HG03558 (cell line): ENCODE measurements at regions not wholly inside any gene's neighbourhood (a gene's known extent, or its start where the extent isn't known, plus 50 kb on each side); places are given as distances from the start of the nearest gene placed in this dataset.

Experiments
- ATAC-seq: cut with Tn5 transposase; IDR thresholded peaks from one replicate; pipeline ENCODE4 v1.9.1; 2021; ENCODE audit warnings: moderate number of reproducible peaks; ENCODE audit not compliant: unreplicated experiment; ENCODE audit errors: extremely low read depth

DNA sequence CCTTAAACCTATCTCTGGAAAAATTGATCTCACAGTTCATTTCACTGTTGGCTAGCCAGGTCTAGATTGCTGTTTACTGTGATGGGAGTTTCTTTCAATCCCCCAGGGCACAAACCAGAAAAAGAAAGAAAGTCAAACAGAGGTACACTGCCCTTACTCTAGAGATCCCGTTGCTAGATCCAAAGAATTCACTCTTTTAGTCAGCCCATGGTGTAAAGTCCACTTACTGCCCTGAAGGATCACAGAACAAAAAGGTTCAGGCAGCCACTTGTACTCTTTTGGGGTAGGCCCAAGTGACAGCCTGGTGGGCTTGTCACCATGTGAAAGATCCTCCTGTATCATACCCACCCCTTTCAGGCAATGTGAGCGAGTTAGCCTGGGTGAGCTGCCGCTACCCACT lies 162.6 kb upstream of the CCDC179 start:
- ATAC-seq: no peak

DNA sequence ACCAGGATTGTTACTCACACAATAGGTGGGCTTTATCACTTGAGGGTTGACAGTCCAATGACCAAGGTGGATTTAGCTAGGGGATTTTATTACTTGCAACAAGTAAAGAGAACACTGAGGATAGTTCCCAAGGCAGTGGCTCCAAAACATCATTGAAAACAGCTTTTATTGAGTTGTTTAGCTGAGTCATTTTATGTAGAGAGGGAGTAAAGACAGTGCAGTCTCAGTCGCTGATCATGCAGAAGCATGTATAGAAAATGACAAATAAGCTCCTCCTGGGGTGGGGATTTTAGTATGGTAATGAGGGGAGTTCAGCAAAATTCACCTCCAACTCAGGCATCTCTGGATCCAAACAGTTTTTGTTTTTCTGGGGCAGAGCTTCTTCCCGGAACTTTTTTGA lies 163.0 kb upstream of the CCDC179 start:
- no peak for ATAC-seq

DNA sequence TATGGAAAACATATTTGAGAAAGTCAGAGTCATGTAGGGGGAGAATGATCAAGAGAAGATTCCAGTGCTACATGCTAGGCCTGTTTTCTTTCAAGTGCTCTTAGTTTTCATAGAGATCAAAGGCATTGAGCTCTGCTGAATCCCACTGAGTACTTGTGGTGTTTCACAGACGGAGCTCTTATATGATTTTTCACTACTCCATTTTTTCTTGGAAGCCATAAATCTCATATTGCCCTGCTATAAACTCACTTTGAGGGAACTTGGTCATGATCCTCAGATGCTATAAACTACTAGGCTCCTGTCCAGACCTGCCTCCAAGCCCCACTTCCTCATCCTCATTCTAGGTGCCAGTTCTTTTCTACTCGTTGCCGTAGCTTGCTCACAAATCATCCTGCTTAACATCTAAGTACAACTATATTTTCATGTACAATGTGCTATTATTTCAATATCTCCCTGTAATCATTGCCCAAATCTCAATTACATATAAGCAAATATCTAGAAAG lies 180.8 kb upstream of the CCDC179 start:
- no peak for ATAC-seq

DNA sequence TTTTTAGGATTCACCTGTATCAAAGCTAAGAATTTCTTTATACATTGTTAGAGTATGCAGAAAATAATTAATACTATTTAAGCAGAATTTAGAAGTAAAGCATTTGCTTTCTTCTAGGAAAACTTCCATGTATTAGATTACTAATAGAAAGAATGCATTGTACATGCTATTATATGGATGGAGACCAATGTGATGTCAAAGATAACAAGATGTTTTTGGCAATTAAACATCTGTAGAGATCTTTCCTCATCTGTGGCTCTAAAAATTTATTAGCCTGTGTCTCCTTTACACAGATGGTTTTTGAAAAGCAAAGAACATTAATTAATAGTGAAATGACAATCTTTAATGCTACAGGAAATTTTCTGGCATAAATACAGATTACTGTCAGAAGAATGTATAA lies 198.4 kb upstream of the CCDC179 start:
- ATAC-seq: no peak

DNA sequence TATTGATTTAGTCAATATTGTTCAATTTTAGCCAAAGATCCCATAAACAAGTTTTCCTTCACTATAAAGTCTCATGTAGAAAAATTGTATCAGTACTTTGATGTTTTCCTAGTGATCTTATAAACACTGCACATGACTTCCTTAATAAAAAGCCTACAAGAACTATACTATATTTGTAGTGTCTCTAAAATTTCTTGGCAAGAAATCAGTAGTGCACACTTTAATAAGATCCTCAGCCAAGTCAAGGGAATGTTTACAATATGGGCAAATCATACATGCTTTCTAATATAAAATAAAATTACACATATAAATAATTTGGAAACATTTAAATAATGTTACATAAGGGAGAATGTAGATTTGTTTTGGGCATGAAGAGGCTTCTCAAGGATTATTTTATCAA lies 203.0 kb upstream of the CCDC179 start:
- no peak for ATAC-seq

DNA sequence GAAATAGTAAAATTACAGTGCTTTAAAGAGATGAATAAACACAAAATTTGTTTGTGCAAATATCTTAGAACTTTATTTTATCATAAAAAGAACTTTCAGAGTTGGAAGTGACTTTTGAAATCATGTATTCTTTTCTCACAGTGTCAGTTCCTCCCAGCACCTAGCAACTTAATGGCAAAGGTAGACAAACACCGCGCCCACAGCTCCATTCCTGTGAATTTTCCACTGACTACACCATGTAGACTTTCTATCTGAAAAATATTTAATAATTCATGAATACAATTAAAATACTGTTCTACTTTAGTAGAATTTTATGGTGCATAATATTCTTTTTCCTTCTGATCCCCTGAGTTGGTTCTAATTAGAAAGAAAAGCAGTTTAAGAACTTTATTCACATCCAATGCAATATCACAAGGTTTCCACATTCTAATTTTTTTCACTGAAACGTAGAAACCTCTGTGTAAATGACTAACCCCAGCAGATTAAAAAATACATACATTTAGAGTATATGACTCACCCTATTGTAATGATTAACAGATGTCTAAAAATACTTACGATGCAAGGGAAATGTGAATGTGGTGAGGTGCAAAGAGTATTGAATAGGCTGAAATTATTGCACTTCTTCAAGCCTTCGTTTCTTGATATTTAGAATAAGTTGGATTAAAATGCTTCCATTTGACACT lies 218.2 kb upstream of the CCDC179 start:
- ATAC-seq: peak; percentile 76

DNA sequence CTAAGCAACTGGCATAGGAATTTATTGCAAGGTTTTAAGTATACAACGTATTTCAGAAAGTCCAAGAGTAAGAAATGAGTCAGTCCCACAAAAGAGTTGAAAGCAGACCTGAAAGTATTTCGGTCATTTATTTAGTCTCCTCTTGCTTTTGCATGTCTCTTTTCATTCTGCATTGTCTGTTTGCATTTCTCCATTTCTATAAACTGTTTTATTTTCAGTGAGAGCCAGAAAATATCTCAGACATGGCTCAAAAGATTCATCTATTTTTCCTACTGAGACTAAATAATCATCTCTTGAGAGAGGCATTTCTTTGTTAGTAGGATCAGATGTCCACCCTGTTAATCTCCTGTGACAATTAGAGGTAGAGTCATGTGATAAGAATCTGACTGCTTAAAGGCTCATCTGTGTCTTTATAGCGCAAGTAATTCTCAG lies 219.1 kb upstream of the CCDC179 start:
- ATAC-seq: peak; percentile 75

DNA sequence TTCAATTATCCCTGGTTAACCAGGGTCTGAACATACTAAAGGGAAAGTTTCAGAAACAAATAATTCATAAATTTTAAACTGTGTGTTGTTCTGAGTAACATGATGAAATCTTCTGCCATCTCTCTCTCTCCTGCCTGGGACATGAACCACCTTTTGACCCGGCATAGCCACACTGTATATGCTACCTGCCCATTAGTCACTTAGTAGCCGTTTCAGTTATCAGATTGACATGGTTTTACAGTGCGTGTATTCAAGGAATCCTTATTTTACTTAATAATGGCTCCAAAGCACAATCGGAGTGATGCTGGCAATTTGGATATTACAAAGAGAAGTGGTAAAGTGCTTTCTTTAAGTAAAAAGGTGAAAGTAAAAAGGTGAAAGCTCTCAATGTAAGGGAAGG lies 227.1 kb upstream of the CCDC179 start:
- ATAC-seq: no peak

DNA sequence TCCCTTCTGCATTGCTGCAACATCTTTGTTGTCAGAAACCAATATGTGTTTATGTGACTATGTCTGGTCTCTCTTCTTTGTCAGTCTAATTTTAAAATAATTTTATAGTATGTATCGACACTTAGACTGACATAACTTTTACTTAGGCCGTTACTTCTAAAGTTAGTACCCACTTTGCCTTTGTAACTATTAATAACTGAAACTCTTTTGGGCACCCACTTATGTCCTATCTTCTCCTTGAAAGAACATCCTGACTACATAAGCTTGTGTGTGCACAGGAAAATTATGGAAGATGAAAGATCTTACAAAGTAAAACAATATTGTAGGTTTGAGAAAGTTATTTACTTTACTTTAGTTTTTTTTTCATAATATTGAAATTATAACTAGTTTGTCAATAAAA lies 230.4 kb upstream of the CCDC179 start:
- no peak for ATAC-seq

DNA sequence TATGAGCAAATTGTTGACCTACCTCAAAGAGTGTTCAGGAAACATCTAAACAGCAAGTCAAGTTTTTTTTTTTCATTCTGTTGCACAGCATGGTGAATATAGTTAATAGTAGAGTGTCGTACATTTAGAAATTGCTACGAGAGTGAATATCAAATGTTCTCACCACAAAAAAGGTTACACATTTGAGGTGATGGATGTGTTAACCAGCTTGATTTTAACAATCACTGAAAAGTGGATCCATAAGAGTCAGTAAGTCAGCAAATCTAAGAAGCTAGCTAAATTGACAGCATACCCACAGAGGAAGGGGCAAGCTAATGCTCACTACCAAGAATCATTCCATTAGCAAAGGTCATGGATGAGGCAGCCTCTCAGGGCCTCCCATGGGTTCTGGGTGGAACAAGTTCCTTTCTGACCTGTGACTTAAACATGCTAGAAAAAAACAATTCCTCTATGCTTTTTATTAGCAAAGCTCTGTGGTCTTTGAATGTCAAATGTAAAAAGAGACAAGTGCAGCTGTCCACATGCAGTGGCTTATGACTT lies 235.4 kb upstream of the CCDC179 start:
- no peak for ATAC-seq

DNA sequence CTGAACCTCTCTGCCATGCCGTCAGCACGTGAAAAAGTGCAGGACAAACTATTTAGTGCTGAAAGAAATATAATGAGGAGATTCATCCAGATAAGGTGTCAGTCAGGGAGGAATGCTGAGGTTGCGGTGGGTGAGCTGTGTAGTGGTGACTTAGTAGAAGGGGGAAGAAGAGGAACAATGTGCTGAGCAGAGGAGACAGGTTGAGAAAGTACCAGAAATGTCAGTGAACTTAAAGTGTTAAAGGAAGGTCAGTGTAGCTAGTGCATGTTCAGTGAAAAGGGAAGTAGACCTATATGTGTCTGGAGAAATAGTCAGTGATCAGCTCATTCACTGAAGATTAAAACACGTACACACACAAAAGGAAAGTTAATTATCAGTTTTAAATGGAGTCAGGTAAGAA lies 237.6 kb upstream of the CCDC179 start:
- ATAC-seq: no peak

DNA sequence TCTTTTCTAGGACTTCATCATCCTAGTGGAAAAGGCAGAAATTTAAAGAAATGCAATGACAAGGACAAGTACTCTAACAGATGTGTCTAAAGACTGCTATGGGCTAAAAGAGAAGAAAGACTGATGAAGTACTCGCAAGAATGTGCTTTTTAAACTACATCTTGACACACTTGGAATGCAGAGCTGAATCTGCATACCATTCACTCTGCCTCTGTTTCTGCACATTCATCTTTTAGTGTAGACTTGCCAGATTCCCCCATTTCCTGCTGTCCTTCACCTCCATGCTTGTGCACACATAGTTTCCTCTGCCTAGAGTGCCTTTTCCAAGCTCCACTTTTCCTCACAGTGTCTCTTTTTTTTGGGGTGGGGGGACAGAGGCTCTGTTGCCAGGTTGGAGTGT lies 239.0 kb upstream of the CCDC179 start:
- ATAC-seq: no peak

DNA sequence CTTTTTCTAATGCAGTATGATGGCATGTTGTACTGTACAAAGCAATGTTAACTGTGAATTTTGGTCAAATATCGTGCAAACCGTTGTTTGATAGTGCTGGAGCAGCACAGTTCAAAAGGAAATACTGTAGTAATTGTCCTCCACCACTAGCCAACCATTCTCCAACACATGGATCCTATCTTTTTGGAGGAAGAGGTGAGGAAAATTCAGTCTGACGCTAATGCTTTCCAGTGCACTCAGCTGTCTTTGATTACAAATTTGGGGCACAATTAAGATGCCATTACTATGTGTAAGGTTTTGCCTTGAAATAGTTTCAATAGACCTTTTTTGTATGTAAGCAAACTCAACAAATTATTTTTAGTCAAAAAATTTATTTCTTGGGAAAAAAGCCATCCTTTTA lies 240.5 kb upstream of the CCDC179 start:
- no peak for ATAC-seq

DNA sequence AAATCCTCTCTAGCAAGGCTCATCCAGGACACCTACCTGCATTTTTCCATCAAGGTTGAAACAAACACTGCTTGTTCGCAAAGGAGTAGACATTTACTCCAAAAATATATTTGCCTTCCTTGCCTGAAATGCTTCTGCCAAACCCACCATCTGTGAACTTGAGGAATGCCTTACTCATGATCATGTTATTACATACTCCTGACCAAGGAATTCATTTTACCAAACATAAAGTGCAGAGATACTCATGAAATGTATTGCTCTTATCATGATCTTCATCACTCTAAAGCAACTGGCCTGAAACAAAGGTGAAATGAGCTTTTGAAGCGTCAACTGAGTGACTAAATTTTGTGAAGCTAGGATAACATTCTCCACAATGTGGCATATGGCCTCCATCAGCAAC lies 243.1 kb upstream of the CCDC179 start:
- no peak for ATAC-seq

DNA sequence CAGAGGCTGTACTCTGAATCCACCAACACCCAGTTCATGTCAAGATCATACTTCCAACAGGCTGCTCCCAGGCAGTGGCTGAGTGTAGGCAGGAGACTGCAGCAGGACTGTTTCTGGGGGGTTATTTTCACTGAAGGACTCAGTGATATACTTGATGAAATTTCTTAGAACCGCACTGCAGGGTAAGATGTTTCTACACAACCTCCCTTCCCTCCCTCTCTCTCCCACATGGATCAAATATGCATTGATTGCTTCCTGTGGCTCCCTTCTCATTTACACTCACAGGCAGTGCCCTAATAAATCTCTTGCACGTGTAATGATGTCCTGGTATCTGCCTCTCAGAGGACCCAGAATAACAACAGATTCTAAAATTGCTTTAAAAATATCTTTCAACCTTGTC lies 251.3 kb upstream of the CCDC179 start:
- no peak for ATAC-seq

DNA sequence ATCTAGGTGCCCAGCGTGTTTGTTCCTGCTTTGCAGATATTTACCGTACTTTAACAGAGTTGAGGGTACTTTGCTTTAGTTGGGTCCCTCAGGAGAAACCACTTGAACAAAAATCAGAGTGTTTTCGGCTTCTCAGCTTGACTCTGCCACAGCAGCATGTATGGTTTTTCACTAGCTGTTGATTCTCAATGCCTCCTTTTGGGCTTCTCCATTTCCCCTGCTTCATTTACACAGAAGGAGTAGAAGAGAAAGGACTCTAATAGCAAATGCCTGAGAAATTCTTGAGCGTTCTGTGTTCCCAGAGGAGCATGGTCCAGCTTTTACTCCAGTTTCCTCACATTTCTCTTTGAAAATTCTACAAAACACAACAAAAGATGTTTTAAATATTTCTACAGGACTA lies 252.1 kb upstream of the CCDC179 start:
- no peak for ATAC-seq

DNA sequence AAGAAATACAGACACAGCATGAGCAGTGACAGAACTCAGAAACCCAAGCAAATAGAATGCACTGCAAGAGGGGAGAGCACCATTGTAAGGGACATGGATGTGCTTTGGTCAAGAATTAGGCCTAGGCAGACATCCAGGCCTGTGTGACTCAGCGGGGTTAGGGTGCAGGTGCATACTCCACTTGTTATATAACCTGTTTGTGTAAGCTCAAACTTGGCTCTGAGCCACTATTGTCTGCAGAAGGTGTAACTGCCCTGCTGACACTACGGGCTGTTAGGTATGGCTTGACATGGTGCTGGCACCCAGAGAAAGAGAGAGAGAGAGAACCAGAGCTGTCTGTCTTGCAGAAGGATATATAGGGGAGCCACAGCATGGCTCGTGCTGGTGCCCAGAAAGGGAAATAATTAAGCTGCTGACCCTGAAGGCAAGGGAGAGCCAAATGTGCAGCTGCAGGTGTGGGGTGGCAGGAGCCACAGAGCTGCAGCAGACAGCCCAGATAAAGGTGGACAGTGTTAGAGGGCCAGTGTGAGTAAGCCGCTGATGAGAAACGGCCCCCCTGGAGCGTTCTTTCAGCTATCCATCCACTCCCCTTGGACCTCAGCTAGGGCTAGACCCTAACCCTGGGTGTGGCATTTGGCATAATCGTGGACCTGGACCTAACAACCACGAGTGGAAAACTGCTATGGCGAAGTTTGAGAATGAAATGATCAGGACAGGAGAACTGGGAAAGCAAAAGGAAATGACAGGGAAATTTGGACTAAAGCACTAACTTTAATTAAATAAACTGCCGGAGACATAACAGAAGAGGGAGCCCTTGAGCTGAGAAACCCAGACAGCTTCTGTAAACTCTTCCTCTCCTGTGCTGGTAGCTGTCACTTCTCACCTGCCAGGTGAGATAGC lies 253.0 kb upstream of the CCDC179 start:
- no peak for ATAC-seq

DNA sequence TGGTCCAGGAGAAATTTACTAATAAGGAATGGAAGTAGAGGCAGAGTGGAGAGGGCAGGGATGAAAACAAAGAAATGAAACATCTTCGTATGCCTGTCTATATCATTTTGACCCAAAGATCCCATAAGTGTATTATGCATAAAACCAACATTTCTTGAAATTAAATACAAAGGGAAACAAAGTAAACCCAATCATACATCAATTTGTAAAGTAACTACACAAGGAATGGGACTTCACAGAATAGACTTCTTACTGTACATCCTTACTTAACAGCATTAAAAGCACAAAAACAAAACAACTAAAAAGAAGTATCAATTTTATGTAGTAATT lies 253.6 kb upstream of the CCDC179 start:
- no peak for ATAC-seq

DNA sequence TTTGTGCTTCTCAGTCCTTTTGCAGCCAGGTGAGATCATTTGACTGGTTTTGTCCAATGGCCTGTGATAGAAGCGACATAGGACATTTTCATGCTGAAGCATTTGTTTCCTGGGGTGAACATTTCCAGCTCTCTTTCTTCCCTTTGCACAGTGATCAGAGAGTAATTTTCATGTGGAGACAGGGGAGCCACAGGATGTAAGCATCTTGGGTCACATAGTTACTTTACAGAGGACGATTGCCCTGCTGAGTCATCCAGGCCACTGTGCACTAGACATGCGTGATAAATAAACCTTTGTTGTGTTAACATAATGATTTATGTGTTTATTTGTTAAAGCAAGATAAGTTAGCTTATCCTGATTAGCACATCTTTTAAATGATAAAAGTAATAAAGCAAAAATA lies 263.5 kb upstream of the CCDC179 start:
- ATAC-seq: no peak

DNA sequence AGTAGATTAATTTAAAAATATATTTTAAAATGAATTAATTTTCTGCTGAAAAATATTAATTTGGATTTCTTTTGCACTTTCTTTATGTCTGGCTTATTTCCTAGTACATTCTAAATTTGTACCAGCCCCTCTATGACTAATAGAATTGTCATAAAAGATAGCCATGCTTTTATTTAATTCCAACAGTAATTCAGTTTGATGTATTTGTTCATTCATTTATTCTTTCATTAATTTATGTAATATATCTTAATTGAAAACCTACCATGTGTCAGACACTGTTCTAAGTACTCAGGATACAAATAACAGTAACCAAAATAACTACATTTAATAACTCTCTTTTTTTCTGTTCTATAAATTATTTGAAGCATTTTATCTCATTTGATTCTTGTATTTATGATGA lies 264.0 kb upstream of the CCDC179 start:
- ATAC-seq: no peak

DNA sequence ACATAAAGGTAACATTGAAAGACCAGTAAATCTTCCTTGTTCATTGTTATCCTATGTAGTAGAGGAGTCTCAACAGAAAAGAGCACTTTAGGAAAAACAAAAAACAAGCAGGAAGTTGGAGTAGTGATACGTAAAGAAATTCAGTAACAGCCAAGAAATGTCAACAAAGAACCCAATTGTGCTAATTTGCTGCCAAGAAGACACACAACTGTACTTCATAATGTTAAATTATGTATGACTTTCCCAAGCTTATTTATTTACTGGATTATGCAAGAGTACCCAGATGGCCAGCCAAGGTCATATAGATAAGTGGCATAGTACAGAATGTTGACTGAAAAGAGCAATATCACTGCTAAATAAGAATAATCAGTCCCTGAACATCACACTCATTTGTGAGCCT lies 264.7 kb upstream of the CCDC179 start:
- no peak for ATAC-seq
